Transverse colon (tissue), 4 donors: ENCODE measurements at regions not wholly inside any gene's neighbourhood (a gene's known extent, or its start where the extent isn't known, plus 50 kb on each side); places are given as distances from the start of the nearest gene placed in this dataset.

Source experiments
- DNase-seq: peaks from one replicate; pipeline ENCODE4 v3.0.0-alpha.2; 2019
- H3K27ac ChIP-seq, 4 donors: fragments of 200-600 bp; sonication (generic); 2 replicates each; pipeline ENCODE4 v1.5.1; 2016 to 2018; ENCODE audit warnings: inconsistent platforms in 4 of 4
- H3K27me3 ChIP-seq: fragments of 200-600 bp; sonication (generic); 2 replicates; pipeline ENCODE4 v1.5.1; 2017; ENCODE audit warnings: inconsistent platforms
- H3K36me3 ChIP-seq, 4 donors: fragments of 200-600 bp; sonication (generic); 2 replicates each; pipeline ENCODE4 v1.5.1; 2017 to 2019; ENCODE audit warnings: inconsistent platforms in 4 of 4
- H3K4me1 ChIP-seq, 4 donors: fragments of 200-600 bp; sonication (generic); 2 replicates each; pipeline ENCODE4 v1.5.1; 2017 to 2020; ENCODE audit warnings: inconsistent platforms in 4 of 4
- H3K4me3 ChIP-seq, 4 donors: fragments of 200-600 bp; sonication (generic); 1 replicate in 1 of 4; 2 replicates in 3 of 4; pipeline versions ENCODE4 v1.5.1 to v1.6.1; 2017 to 2019; ENCODE audit warnings: inconsistent platforms in 4 of 4
- H3K9me3 ChIP-seq, 2 donors: fragments of 200-600 bp; sonication (generic); 2 replicates each; pipeline ENCODE4 v1.5.1; 2017 to 2019; ENCODE audit warnings: inconsistent platforms in 2 of 2
- EP300 ChIP-seq: sonication (generic); formaldehyde crosslinking; IDR thresholded peaks from one replicate; pipeline ENCODE4 v1.6.1; 2017; ENCODE audit warnings: antibody characterized with exemption, low read depth
- POLR2A ChIP-seq: fragments of 450-650 bp; IDR thresholded peaks from one replicate; pipeline ENCODE4 v1.6.1; 2016; ENCODE audit warnings: antibody characterized with exemption, mild to moderate bottlenecking, moderate library complexity
- POLR2AphosphoS5 ChIP-seq, 3 donors: sonication (generic); formaldehyde crosslinking; IDR thresholded peaks; one replicate each; pipeline ENCODE4 v1.6.1; 2016; ENCODE audit warnings: antibody characterized with exemption in 3 of 3
- WGBS, 2 donors: methylation state at CpG; one replicate each; pipeline ENCODE4 v1.1.5; 2018; ENCODE audit warnings: low coverage in 1 of 2; 5-methylcytosine and 5-hydroxymethylcytosine counted together
- in situ Hi-C, 4 donors: fragments of 200-750 bp; cut with MboI; loops; one replicate each; pipeline versions ENCODE4 v1.15.0 to v1.15.1; 2017; ENCODE audit warnings: low sequenced_read_pairs in 3 of 4, low pct_ligation_motif_present in 1 of 4, low pct_unique_long_range_greater_than_20kb in 1 of 4
- intact Hi-C: fragments of 100-400 bp; cut with DNase I; formaldehyde crosslinking; loops from one replicate; pipeline ENCODE4 v1.15.1; 2023; ENCODE audit warnings: low total_unique reads
- TF ChIP-seq, protein P1 (sequence below), 5 experiments: fragments of 200-600 bp in 3 of 5; fragments of 450-650 bp in 2 of 5; sonication (generic) in 3 of 5; IDR thresholded peaks; 1 replicate in 2 of 5; 2 replicates in 3 of 5; pipeline ENCODE4 v1.5.1; 2016 to 2017; ENCODE audit warnings: antibody characterized with exemption in 5 of 5, inconsistent platforms in 3 of 5, mild to moderate bottlenecking in 2 of 5, moderate library complexity in 1 of 5

DNA sequence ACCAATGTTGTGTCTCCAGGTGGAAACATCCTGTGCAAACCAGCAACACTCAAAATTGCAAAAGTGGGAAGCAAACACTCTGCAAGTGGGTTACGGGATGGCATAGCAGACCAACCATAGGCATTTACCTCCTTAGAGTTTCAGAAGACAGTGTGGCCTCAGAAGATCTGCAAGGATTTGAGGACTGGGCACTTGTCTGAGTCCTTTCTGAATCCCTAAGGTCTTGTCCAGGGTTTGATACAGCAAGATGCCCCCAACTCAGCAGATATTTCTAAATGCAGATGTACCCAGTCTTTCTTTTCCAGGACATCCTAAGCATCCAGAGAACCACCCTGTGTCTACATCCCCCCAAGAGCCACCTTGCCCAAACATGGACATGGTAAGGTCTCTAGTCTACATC lies 51.7 kb upstream of the SHANK2 start:
- DNase-seq = no peak
- intact Hi-C loops (no loop called here), in situ Hi-C loops (no loop called here)
- Histone ChIP-seq H3K9me3 (no peaks in the 10 kb centered on the region), H3K4me1 (no peaks in the 10 kb centered on the region), H3K4me3 (no peak overlapping the region), H3K36me3 (no peaks in the 10 kb centered on the region), H3K27me3 (no peaks in the 10 kb centered on the region), H3K27ac (no peak overlapping the region)
- WGBS, 2 donors = 100% methylated on average over 1 of the region's 1 CpG; no CpG with 5 or more reads in 1 of the 2 donors
- TF ChIP-seq EP300 (no peak), POLR2A (no peak), POLR2AphosphoS5 (IDR thresholded peaks at IDR 0.05) (no peak)
- TF ChIP-seq, protein P1, sequence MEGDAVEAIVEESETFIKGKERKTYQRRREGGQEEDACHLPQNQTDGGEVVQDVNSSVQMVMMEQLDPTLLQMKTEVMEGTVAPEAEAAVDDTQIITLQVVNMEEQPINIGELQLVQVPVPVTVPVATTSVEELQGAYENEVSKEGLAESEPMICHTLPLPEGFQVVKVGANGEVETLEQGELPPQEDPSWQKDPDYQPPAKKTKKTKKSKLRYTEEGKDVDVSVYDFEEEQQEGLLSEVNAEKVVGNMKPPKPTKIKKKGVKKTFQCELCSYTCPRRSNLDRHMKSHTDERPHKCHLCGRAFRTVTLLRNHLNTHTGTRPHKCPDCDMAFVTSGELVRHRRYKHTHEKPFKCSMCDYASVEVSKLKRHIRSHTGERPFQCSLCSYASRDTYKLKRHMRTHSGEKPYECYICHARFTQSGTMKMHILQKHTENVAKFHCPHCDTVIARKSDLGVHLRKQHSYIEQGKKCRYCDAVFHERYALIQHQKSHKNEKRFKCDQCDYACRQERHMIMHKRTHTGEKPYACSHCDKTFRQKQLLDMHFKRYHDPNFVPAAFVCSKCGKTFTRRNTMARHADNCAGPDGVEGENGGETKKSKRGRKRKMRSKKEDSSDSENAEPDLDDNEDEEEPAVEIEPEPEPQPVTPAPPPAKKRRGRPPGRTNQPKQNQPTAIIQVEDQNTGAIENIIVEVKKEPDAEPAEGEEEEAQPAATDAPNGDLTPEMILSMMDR (IDR thresholded peaks at IDR 0.05) = no peak

DNA sequence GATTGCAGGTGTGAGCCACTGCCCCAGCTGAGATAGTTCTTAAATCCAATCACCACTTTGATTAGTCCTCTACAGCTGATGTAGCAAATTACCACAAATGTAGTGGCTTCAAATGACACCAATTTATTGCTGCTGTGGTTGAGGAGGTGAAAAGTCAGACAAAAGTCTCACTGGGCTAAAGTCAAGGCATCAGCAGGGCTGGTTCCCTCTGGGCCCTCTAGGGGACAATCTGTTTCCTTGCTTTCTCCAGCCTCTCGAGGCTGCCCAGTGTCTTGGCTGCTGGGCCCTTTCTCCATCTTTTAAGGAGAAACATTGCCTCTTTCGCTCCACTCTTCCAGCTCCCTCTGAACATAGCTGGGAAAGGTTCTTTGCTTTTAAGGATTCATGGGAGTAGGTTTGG lies 50.5 kb upstream of the SHANK2 start:
- TF ChIP-seq EP300 (no peak), POLR2AphosphoS5 (IDR thresholded peaks at IDR 0.05) (no peak), POLR2A (no peak)
- TF ChIP-seq, protein P1 (IDR thresholded peaks at IDR 0.05) = no peak
- H3K27ac ChIP-seq = no peak overlapping the region
- H3K36me3 ChIP-seq = no peaks in the 10 kb centered on the region
- in situ Hi-C loops = no loop called here
- no peaks in the 10 kb centered on the region for H3K27me3 ChIP-seq
- no peaks in the 10 kb centered on the region for H3K9me3 ChIP-seq
- no peak for DNase-seq
- no peaks in the 10 kb centered on the region for H3K4me1 ChIP-seq
- 40 to 57% methylated on average over 1 to 2 of the region's 2 CpGs for WGBS, 2 donors
- no peak overlapping the region for H3K4me3 ChIP-seq
- intact Hi-C loops = no loop called here

DNA sequence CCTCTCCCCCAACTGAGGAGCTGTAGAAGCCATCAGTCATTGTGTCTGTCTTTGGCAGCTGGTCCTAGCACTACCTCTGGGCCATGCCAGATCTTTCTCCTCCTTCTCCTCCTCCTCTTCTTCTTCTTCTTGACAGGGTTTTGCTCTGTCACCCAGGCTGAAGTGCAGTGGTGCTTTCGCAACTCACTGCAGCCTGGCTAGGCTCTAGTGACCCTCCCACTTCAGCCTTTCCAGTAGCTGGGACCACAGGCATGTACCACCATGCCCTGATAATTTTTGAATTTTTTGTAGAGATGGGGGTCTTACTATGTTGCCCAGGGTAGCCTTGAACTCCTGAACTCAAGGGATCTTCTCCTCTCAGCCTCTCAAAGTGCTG lies 50.1 kb upstream of the SHANK2 start:
- H3K36me3 ChIP-seq = no peaks in the 10 kb centered on the region
- intact Hi-C loops (no loop called here), in situ Hi-C loops (no loop called here)
- H3K4me1 ChIP-seq = no peaks in the 10 kb centered on the region
- no peak overlapping the region for H3K4me3 ChIP-seq
- no peaks in the 10 kb centered on the region for H3K27me3 ChIP-seq
- no peaks in the 10 kb centered on the region for H3K9me3 ChIP-seq
- TF ChIP-seq, protein P1 (IDR thresholded peaks at IDR 0.05) = no peak
- TF ChIP-seq POLR2A (no peak), POLR2AphosphoS5 (IDR thresholded peaks at IDR 0.05) (no peak), EP300 (no peak)
- 80 to 84% methylated on average over 1 of the region's 1 CpG for WGBS, 2 donors
- DNase-seq = no peak
- no peak overlapping the region for H3K27ac ChIP-seq
